ENCODE measurements at regions not wholly inside any gene's neighbourhood (a gene's known extent, or its start where the extent isn't known, plus 50 kb on each side); places are given as distances from the start of the nearest gene placed in this dataset.

DNA sequence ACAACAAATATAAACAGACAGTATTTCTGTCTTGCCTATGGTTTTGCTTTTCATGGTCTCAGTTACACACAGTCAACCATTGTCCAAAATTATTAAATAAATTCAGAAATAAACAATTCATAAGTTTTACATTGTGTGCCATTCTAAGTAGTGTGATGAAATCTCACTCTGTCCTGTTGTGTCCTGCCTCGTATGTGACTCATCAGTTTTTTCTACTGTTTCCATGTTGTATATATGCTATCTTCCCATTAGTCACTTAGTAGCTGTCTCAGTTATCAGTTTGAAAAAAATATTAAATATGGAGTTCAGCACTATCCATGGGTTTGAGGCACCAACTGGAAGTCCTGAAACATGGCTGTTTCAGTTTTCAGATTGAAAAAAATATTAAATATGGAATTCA lies 282.4 kb upstream of the GRM7 start (continued):
- TF ChIP-seq, protein P1, sequence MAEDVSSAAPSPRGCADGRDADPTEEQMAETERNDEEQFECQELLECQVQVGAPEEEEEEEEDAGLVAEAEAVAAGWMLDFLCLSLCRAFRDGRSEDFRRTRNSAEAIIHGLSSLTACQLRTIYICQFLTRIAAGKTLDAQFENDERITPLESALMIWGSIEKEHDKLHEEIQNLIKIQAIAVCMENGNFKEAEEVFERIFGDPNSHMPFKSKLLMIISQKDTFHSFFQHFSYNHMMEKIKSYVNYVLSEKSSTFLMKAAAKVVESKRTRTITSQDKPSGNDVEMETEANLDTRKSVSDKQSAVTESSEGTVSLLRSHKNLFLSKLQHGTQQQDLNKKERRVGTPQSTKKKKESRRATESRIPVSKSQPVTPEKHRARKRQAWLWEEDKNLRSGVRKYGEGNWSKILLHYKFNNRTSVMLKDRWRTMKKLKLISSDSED (CRISPR knock-in tag; IDR thresholded peaks at IDR 0.05): no peak
- TF ChIP-seq, protein P2, sequence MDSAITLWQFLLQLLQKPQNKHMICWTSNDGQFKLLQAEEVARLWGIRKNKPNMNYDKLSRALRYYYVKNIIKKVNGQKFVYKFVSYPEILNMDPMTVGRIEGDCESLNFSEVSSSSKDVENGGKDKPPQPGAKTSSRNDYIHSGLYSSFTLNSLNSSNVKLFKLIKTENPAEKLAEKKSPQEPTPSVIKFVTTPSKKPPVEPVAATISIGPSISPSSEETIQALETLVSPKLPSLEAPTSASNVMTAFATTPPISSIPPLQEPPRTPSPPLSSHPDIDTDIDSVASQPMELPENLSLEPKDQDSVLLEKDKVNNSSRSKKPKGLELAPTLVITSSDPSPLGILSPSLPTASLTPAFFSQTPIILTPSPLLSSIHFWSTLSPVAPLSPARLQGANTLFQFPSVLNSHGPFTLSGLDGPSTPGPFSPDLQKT (CRISPR knock-in tag; IDR thresholded peaks at IDR 0.05; ENCODE audit: borderline replicate concordance): no peak
- TF ChIP-seq SOX5 (CRISPR knock-in tag; IDR thresholded peaks at IDR 0.05; ENCODE audit: borderline replicate concordance): no peak
- TF ChIP-seq FOXM1 (CRISPR knock-in tag; IDR thresholded peaks at IDR 0.05): no peak
- no peak for TF ChIP-seq ZNF781 (CRISPR knock-in tag; IDR thresholded peaks at IDR 0.05; ENCODE audit: borderline replicate concordance, not compliant biosample characterization)
- TF ChIP-seq, protein P3, sequence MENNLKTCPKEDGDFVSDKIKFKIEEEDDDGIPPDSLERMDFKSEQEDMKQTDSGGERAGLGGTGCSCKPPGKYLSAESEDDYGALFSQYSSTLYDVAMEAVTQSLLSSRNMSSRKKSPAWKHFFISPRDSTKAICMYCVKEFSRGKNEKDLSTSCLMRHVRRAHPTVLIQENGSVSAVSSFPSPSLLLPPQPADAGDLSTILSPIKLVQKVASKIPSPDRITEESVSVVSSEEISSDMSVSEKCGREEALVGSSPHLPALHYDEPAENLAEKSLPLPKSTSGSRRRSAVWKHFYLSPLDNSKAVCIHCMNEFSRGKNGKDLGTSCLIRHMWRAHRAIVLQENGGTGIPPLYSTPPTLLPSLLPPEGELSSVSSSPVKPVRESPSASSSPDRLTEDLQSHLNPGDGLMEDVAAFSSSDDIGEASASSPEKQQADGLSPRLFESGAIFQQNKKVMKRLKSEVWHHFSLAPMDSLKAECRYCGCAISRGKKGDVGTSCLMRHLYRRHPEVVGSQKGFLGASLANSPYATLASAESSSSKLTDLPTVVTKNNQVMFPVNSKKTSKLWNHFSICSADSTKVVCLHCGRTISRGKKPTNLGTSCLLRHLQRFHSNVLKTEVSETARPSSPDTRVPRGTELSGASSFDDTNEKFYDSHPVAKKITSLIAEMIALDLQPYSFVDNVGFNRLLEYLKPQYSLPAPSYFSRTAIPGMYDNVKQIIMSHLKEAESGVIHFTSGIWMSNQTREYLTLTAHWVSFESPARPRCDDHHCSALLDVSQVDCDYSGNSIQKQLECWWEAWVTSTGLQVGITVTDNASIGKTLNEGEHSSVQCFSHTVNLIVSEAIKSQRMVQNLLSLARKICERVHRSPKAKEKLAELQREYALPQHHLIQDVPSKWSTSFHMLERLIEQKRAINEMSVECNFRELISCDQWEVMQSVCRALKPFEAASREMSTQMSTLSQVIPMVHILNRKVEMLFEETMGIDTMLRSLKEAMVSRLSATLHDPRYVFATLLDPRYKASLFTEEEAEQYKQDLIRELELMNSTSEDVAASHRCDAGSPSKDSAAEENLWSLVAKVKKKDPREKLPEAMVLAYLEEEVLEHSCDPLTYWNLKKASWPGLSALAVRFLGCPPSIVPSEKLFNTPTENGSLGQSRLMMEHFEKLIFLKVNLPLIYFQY (CRISPR knock-in tag; IDR thresholded peaks at IDR 0.05; ENCODE audit: borderline replicate concordance): no peak
- no peak for TF ChIP-seq ZNF616 (CRISPR knock-in tag; IDR thresholded peaks at IDR 0.05; ENCODE audit: low read depth)
- TF ChIP-seq ZNF83 (CRISPR knock-in tag; IDR thresholded peaks at IDR 0.05; ENCODE audit: borderline replicate concordance): no peak
- TF ChIP-seq, protein P4, sequence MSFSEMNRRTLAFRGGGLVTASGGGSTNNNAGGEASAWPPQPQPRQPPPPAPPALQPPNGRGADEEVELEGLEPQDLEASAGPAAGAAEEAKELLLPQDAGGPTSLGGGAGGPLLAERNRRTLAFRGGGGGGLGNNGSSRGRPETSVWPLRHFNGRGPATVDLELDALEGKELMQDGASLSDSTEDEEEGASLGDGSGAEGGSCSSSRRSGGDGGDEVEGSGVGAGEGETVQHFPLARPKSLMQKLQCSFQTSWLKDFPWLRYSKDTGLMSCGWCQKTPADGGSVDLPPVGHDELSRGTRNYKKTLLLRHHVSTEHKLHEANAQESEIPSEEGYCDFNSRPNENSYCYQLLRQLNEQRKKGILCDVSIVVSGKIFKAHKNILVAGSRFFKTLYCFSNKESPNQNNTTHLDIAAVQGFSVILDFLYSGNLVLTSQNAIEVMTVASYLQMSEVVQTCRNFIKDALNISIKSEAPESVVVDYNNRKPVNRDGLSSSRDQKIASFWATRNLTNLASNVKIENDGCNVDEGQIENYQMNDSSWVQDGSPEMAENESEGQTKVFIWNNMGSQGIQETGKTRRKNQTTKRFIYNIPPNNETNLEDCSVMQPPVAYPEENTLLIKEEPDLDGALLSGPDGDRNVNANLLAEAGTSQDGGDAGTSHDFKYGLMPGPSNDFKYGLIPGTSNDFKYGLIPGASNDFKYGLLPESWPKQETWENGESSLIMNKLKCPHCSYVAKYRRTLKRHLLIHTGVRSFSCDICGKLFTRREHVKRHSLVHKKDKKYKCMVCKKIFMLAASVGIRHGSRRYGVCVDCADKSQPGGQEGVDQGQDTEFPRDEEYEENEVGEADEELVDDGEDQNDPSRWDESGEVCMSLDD (CRISPR knock-in tag; IDR thresholded peaks at IDR 0.05; ENCODE audit: borderline replicate concordance): no peak
- TF ChIP-seq FOSL1 (CRISPR knock-in tag; IDR thresholded peaks at IDR 0.05; ENCODE audit: borderline replicate concordance): no peak
